ENCODE measurements at regions not wholly inside any gene's neighbourhood (a gene's known extent, or its start where the extent isn't known, plus 50 kb on each side); places are given as distances from the start of the nearest gene placed in this dataset.
"Not testable (repeated sequence)": the region's sequence is repeated elsewhere in the genome, so short reads cannot be mapped to it uniquely, and the experiment has no call there.

GRCh38 chr16:85510041-85510659 is 103.0 kb upstream of the GSE1 start:
- no peak for DNase-seq

DNA sequence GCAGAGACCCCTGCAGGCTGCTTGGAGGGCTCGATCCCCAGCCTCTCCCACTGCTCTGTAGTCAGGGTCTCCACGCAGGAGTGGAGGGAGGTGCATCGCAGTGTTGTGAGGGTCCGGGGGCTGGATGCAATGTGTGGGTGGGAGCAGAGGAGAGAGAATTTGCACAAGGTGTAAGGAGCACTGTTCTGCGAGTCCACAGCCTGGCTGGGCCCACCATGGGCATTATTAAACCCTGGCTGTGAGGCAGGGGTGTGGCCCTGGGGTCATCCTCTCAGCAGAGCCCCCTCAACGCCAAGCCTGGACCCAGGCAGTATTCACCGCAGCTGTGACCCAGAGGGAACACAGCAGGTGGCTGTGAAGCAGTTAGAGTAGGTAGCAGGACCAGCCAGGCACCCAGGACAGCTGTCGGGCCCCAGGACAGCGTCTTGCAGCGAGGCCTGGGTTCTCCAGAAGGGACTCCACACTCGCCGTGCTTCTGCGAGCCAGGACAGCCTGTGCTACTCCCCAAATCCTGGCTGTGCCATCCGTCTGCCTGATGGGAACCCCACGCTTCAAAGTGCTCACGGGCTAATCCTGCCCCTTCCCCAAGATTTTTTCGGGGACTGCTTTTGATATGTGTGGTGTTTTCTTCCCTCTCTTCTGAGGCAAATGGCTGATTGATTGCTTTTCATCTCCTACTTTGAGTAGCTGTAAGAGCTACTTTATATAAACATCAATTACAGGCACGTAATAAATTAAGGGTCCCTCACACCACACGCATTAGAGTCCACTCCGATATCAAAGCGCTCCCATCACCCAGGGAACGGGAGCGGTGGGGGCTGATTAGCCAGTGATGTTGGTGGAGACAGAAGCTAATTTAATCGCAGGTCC is 100.9 kb upstream of the GSE1 start:
- no peak for DNase-seq

DNA sequence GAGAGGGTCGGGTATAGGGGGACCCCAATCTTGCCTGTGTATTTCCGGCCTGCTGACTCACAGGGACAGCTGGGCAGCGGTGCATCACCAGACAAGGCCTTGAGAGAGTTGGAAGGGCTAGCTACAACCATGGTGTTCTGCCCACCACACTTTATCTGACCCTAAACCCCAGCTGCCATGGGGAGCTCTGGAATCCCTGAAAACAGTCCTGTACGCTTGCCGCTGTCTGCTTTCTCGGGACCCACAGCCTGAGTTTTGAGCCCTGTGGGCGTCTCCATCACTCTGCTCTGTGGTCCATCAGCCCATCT is 100.4 kb upstream of the GSE1 start:
- no peak for DNase-seq

GRCh38 chr16:85513180-85513579 is 99.9 kb upstream of the GSE1 start:
- no peak for DNase-seq

- no peak for DNase-seq
Observed at GRCh38 chr16:85513649-85514048, 99.5 kb upstream of the GSE1 start.

- peak; percentile 81 for DNase-seq
Observed at GRCh38 chr16:85514295-85514597, 98.9 kb upstream of the GSE1 start.

DNA sequence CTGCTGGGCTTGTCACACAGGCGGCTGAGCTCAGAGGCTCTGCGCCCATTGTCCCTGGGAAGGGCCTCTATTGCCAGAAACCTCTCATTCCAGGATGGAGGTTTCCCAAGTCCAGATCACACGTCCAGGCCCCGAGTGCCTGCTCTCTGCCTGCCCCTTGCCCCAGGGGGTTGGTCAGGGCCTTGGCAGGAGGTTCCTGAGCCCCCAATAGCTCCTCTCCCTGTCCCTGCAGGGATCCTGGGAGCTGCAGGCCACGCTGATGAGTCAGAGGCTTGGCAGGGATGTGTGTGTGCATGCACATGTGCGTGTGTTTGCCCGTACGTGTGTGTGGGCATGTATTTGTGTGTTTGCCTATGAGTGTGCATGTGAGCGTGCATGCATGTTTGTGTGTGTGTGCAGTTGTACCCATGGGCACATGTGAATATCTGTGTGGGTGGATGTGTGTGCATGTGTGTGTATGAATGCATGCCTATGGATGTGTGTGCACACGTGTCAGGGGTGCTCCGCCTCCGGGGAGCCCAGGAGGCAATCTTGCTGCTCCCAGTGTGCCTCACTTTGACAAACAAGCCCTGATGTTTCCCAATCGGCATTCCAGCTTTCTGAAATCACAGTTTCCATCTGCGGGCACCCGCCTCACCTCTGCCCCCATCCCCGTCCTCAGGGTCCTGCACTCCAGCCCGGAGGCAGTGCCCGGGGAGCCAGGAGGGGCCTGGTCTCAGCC is 98.4 kb upstream of the GSE1 start:
- no peak for DNase-seq

GRCh38 chr16:85515319-85515745 is 97.8 kb upstream of the GSE1 start:
- DNase-seq, result no peak

DNA sequence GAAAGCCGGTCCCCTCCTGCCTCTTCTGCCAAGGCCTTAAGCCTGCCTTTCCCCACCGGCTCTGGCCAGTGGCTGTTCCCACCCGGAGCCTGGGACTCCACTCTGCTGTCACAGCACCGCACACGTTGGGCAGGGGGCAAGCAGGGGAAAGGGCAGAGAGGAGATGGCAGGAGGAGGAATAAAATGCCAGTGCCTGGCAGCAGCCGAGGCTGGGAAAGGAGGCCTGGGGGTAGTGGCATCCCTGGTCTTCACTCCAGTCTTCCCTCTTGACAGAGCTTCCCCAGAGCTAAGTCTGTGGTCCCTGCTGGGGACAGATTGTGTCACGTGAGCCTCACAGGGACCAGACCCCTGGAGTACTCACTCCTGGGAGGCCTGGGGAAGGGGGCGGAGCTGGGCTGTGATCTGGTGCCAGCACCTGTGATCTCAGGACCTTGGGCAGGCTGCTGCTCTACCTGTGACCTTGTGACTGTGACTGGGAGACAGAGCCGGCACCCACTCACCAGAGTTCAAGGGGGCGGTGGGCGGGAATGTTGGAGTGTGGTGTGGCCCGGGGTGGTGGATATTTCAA is 97.2 kb upstream of the GSE1 start:
- no peak for DNase-seq

- DNase-seq, result no peak
Observed at GRCh38 chr16:85517154-85517553, 96.0 kb upstream of the GSE1 start.

DNA sequence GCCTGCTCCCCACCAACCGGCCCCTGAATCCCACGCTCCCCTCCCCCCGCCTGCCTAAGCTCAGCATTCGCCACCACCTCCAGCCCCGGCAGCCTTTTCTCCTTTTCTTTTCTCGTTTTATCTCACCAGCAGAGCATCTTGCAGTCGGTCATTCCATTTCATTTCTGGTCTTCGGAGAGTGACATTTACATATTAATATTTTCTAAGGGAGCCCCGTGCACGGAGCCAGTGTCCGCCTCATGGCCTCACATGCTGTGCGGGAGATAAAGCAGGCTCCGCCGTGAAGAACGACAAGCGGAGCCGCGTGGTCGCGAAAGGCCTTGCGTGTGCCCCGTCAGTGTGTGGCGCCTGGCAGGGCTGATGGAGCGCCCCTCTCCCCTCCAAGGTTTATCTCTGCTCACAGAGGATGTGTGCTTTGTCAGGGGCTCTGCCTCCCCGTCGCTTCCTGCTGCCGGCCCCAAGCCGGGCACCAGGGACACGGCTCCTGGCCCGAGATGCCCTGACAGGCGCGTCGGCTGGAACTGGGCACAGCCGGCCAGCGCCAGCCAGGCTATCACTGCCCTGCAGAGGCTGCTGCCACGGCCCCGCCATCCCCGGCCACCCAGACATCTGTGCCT is 95.5 kb upstream of the GSE1 start:
- no peak for DNase-seq

- no peak for DNase-seq
Observed at GRCh38 chr16:85518398-85519049, 94.6 kb upstream of the GSE1 start.

- not testable (repeated sequence) for DNase-seq
Observed at GRCh38 chr16:85519050-85519440, 94.1 kb upstream of the GSE1 start.

- no peak for DNase-seq
Observed at GRCh38 chr16:85519540-85520231, 93.4 kb upstream of the GSE1 start.

- DNase-seq, result no peak
Observed at GRCh38 chr16:85520853-85521521, 92.1 kb upstream of the GSE1 start.

DNA sequence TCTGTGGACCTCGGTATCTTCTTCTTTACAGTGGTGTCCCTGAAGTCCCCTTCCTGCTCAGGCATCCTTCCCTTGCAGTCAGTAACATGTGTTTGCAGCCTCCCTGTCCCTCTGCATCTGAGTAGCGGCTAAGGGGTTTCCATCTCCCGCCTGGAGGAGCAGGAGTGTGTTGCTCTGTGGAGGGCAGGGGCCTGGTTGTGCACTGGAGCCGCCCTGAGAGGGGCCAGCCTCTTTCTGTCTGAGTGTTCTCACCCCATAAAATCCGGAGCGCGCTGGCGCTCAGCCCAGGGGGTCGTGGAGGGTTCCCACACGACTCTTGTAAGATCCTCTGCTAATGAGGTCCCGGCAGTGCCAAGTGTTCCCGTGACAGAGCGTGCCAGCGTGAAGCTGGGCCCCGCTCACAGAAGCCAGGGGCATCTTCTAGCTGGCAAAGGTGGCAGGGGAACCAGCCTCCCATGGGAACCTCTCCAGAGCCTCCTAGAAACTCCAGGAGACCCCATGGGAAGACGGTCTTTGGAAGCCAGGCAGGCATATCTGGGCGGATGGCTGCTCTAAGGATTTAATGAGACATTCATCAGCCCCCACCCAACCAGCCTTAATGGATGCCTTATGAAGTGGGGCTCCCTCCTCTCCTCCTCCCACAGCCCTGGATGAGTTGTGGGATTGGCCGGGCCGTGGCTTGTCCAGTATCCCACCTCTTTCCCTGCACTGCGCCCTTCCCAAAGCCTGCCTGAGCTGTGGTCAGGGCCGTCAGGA is 91.4 kb upstream of the GSE1 start:
- peak; percentile 78 for DNase-seq

DNA sequence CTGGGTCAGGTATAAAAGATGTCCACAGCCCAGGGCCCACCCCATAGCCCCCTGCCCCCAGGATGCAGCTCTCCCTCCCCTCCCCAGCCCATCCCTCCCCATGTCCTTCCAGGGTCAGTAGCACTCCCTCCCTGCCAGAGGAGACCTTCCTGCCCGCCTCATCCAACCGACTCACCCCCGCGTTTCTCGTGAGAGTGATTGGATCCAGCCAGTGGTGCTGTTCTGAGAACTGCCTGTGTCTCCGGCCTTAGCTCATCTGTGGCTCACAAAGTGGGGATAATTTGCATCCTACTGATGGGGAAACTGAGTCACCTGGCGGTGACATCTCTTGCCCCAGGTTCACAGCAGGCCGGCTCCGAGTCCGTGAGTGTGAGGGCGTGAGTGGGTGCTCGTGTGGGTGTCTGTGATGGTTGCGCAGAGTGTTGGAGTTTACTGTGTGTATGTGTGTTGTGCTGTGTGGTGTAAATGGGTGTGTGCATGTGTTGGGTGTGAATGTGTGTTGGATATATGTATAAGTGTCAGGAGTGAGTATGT is 90.7 kb upstream of the GSE1 start:
- DNase-seq, result no peak

DNA sequence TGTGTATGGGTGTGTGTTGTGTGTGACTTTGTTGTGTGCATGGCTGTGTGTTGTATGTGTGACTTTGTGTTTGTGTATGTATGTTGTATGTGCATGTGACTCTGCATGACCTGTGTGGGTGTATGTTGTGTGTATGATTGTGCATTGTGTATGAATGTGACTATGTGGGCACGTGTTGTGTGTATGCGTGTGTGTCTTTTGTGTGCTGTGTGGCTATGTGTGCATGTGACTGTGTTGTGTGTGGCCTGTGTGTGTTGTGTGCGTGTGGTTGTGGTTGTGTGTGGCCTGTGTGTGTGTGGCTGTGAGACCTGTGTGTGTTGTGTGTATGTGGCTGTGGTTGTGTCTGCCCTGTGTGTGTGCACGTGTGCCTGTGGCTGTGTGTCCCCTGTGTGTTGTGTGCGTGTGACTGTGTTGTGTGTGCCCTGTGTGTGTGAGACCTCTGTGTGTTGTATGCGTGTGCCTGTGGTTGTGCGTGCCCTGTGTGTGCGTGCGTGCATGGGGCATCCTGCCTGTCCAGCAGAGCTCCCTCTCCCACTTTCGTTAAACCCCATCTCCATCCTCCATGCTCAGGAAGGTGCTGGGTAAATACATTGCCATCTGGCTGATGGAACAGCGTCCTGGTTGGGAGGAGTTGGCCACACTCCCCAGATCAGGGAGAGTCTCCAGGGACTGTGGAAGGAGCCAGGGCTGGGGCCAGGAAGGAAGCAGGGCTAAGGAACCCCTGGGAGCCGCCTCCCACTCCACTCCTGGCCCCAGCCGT is 90.1 kb upstream of the GSE1 start:
- peak; percentile 70 for DNase-seq

- peak; percentile 70 for DNase-seq
Observed at GRCh38 chr16:85523602-85524364, 89.3 kb upstream of the GSE1 start.

Data from NCI-H1092 (cell line).